K562 (cell line): ENCODE measurements at regions not wholly inside any gene's neighbourhood (a gene's known extent, or its start where the extent isn't known, plus 50 kb on each side); places are given as distances from the start of the nearest gene placed in this dataset.
"Not testable (repeated sequence)": the region's sequence is repeated elsewhere in the genome, so short reads cannot be mapped to it uniquely, and the experiment has no call there.

Experiments used
- ATAC-seq: fragments of 200-7000 bp; cut with Tn5 transposase; 3 replicates; pipeline ENCODE4 v1.9.1; 2020; ENCODE audit warnings: moderate library complexity
- BruUV-seq: library from RNA; stranded (reverse); fragments of 400-500 nt; replicated peaks from 2 replicates; lab custom pipeline; 2021; lab: Mats Ljungman, UMichigan
- CTCF ChIA-PET: fragments of 300-600 bp; formaldehyde crosslinking; extraction: SDS; loops from one replicate; lab custom pipeline; 2021; ENCODE audit warnings: low intra/inter-chr PET ratio; lab: Yijun Ruan, JAX
- POLR2A ChIA-PET: fragments of 300-600, 350-650 bp; sonication (Branson Sonifier 250); formaldehyde crosslinking; extraction: SDS; loops from one replicate; lab custom pipeline; 2021; ENCODE audit warnings: antibody characterized with exemption, inconsistent platforms; lab: Yijun Ruan, JAX
- DNase-seq, 4 experiments: peaks; one replicate each; pipeline versions ENCODE4 v3.0.0 to v3.0.0-alpha.2; 2011 to 2018; ENCODE audit warnings: low spot score in 3 of 4, mixed read lengths in 3 of 4; ENCODE audit errors: extremely low read depth in 1 of 4
- FAIRE-seq: peaks from 2 replicates; lab custom pipeline; 2011; peaks lifted over from hg19 to GRCh38; lab: Jason Lieb, UNC
- H2AFZ ChIP-seq: 2 replicates; pipeline ENCODE4 v1.6.0; 2011; ENCODE audit warnings: low read depth, low read length, control low read depth, inconsistent platforms
- H3K27ac ChIP-seq: fragments of 200-600 bp; 3 replicates; pipeline ENCODE4 v1.8.0; 2011; ENCODE audit warnings: low read depth, mild to moderate bottlenecking, control low read depth, inconsistent platforms, low read length, moderate library complexity, mixed read lengths; ENCODE audit errors: extremely low read depth
- H3K27me3 ChIP-seq, 2 experiments: fragments of 300-600 bp in 1 of 2; 2 replicates in 1 of 2; 3 replicates in 1 of 2; pipeline versions ENCODE4 v1.6.0 to v1.8.0; 2011; ENCODE audit warnings: inconsistent platforms in 2 of 2, low read length in 2 of 2, mild to moderate bottlenecking in 1 of 2, mixed read lengths in 1 of 2, moderate library complexity in 1 of 2; ENCODE audit not compliant: control insufficient read depth in 2 of 2, insufficient read depth in 2 of 2
- H3K36me3 ChIP-seq: fragments of 300-600 bp; 3 replicates; pipeline ENCODE4 v1.8.0; 2011; ENCODE audit warnings: mild to moderate bottlenecking, low read length, inconsistent platforms; ENCODE audit not compliant: control insufficient read depth, insufficient read depth
- H3K4me1 ChIP-seq, 2 experiments: fragments of 200-600 bp in 1 of 2; replicated peaks in 1 of 2; 2 replicates in 1 of 2; 3 replicates in 1 of 2; pipeline versions ENCODE4 v1.5.1 to v1.8.0; 2011; ENCODE audit warnings: inconsistent platforms in 2 of 2, low read length in 2 of 2, mild to moderate bottlenecking in 1 of 2, mixed read lengths in 1 of 2, moderate library complexity in 1 of 2; ENCODE audit not compliant: control insufficient read depth in 2 of 2, insufficient read depth in 2 of 2
- H3K4me2 ChIP-seq: 2 replicates; pipeline ENCODE4 v1.6.1; 2011; ENCODE audit warnings: low read length, control low read depth, inconsistent platforms, mixed read lengths; ENCODE audit not compliant: insufficient read depth
- H3K4me3 ChIP-seq: fragments of 200-600 bp; sonication (generic), shearing (Covaris generic); 2 replicates; pipeline ENCODE4 v1.5.1; 2016; ENCODE audit warnings: control low read depth, inconsistent platforms
- H3K79me2 ChIP-seq: fragments of 200-600 bp; 3 replicates; pipeline ENCODE4 v1.8.0; 2011; ENCODE audit warnings: low read length, inconsistent platforms; ENCODE audit not compliant: control insufficient read depth, insufficient read depth
- H3K9ac ChIP-seq, 2 experiments: 2 replicates each; pipeline versions ENCODE4 v1.6.0 to v1.6.1; 2011; ENCODE audit warnings: low read depth in 2 of 2, low read length in 2 of 2, control low read depth in 1 of 2, inconsistent platforms in 1 of 2, mild to moderate bottlenecking in 1 of 2, mixed read lengths in 1 of 2; ENCODE audit not compliant: insufficient read depth in 1 of 2
- H3K9me1 ChIP-seq: one replicate; pipeline ENCODE4 v1.6.0; 2011; ENCODE audit warnings: inconsistent platforms, mild to moderate bottlenecking, low read length, moderate library complexity; ENCODE audit not compliant: control insufficient read depth, insufficient read depth
- H3K9me3 ChIP-seq: replicated peaks from 2 replicates; pipeline ENCODE4 v1.5.1; 2011; ENCODE audit warnings: low read depth, low read length, inconsistent platforms; ENCODE audit not compliant: control insufficient read depth, insufficient read depth
- H4K20me1 ChIP-seq: replicated peaks from 2 replicates; pipeline ENCODE4 v1.6.1; 2011; ENCODE audit warnings: low read length, inconsistent platforms, mixed read lengths; ENCODE audit not compliant: control insufficient read depth, insufficient read depth
- WGBS: fragments of 100-300 bp; shearing (Covaris generic); methylation state at CpG from one replicate; pipeline ENCODE4 v1.1.6; 2016; ENCODE audit warnings: low coverage, mixed read lengths; ENCODE audit not compliant: insufficient coverage; ENCODE audit errors: missing lambda C conversion rate; 5-methylcytosine and 5-hydroxymethylcytosine counted together
- in situ Hi-C: fragments of 300-500 bp; cut with MboI; formaldehyde crosslinking; loops from 4 replicates; pipeline ENCODE4 v1.15.0; 2018; ENCODE audit warnings: inconsistent platforms, mixed read lengths
- intact Hi-C: fragments of 100-400 bp; cut with micrococcal nuclease; formaldehyde crosslinking; loops from 2 replicates; pipeline ENCODE4 v1.14.2; 2022

- POLR2A ChIA-PET, H3K4me2 ChIP-seq, in situ Hi-C loops, H3K36me3 ChIP-seq, H4K20me1 ChIP-seq, H3K4me3 ChIP-seq, CTCF ChIA-PET, ATAC-seq, FAIRE-seq, H3K9ac ChIP-seq, BruUV-seq, H3K27me3 ChIP-seq, H3K9me1 ChIP-seq, DNase-seq, intact Hi-C loops, H3K4me1 ChIP-seq, H3K79me2 ChIP-seq, H2AFZ ChIP-seq, H3K9me3 ChIP-seq, H3K27ac ChIP-seq: not testable (repeated sequence)
- WGBS: no CpG with 5 or more reads among the region's 7 CpGs
Measured at GRCh38 chr2:87602118-87602517, 145.8 kb upstream of the PLGLB2 start.

- H3K79me2 ChIP-seq, H3K36me3 ChIP-seq, H3K9me1 ChIP-seq, intact Hi-C loops, DNase-seq, CTCF ChIA-PET, H3K4me1 ChIP-seq, H3K9me3 ChIP-seq, H3K9ac ChIP-seq, BruUV-seq, in situ Hi-C loops, H3K4me3 ChIP-seq, H3K27me3 ChIP-seq, H3K27ac ChIP-seq, H4K20me1 ChIP-seq, H3K4me2 ChIP-seq, H2AFZ ChIP-seq, POLR2A ChIA-PET: not testable (repeated sequence)
- no CpG with 5 or more reads among the region's 2 CpGs for WGBS
- FAIRE-seq (peak; percentile 70), ATAC-seq (peak; percentile 51)
Measured at GRCh38 chr2:87602728-87603127, 145.2 kb upstream of the PLGLB2 start.
